BLaER1 treated with 17β-estradiol and CSF1 and Interleukin-3, amounts not matched to agents 10 nM and 100 nM (cell line): ENCODE measurements at regions not wholly inside any gene's neighbourhood (a gene's known extent, or its start where the extent isn't known, plus 50 kb on each side); places are given as distances from the start of the nearest gene placed in this dataset.

ENCODE experiments used
- H3K27ac ChIP-seq, 11 experiments: shearing (Covaris generic); formaldehyde crosslinking; 2 replicates each; pipeline ENCODE4 v1.8.1; 2022
- H3K27me3 ChIP-seq, 11 experiments: shearing (Covaris generic); formaldehyde crosslinking; 2 replicates each; pipeline ENCODE4 v1.8.1; 2022
- H3K36me3 ChIP-seq, 11 experiments: shearing (Covaris generic); formaldehyde crosslinking; 2 replicates each; pipeline ENCODE4 v1.8.1; 2022
- H3K4me1 ChIP-seq, 10 experiments: shearing (Covaris generic); formaldehyde crosslinking; 2 replicates each; pipeline ENCODE4 v1.8.1; 2022
- H3K4me2 ChIP-seq, 11 experiments: shearing (Covaris generic); formaldehyde crosslinking; 2 replicates each; pipeline ENCODE4 v1.8.1; 2022
- H3K4me3 ChIP-seq, 10 experiments: shearing (Covaris generic); formaldehyde crosslinking; 2 replicates each; pipeline ENCODE4 v1.8.1; 2022
- H3K9ac ChIP-seq, 11 experiments: shearing (Covaris generic); formaldehyde crosslinking; 2 replicates each; pipeline ENCODE4 v1.8.1; 2022
- H3K9me3 ChIP-seq, 11 experiments: shearing (Covaris generic); formaldehyde crosslinking; replicated peaks in 1 of 11; 2 replicates each; pipeline ENCODE4 v1.8.1; 2022
- H4K20me1 ChIP-seq, 11 experiments: shearing (Covaris generic); formaldehyde crosslinking; 2 replicates each; pipeline ENCODE4 v1.8.1; 2022
- Cebpa-rat ChIP-seq, 11 experiments: shearing (Covaris generic); IDR thresholded peaks; 2 replicates each; pipeline ENCODE4 v1.8.1; 2022

GRCh38 chr5:15991586-15991985 is 188.0 kb downstream of the MARCHF11 start:
- TF ChIP-seq Cebpa-rat (IDR thresholded peaks at IDR 0.05) = no peak
- Histone ChIP-seq H3K9me3 (peaks cover 17 to 28% (median 22%) of the 10 kb centered on the region in 11 experiments), H4K20me1 (no peaks in the 10 kb centered on the region), H3K4me2 (no peak overlapping the region), H3K27ac (no peak overlapping the region), H3K36me3 (no peaks in the 10 kb centered on the region), H3K4me3 (no peak overlapping the region), H3K27me3 (no peaks in the 10 kb centered on the region), H3K4me1 (no peaks in the 10 kb centered on the region), H3K9ac (no peak overlapping the region)
